Heart left ventricle (tissue), 16 donors: ENCODE measurements at regions not wholly inside any gene's neighbourhood (a gene's known extent, or its start where the extent isn't known, plus 50 kb on each side); places are given as distances from the start of the nearest gene placed in this dataset.

ENCODE experiments used
- ATAC-seq, 4 donors: fragments of 200-7000 bp; cut with Tn5 transposase; one replicate each; pipeline ENCODE4 v1.9.1; 2020 to 2022; ENCODE audit warnings: moderate library complexity in 4 of 4, mild to moderate bottlenecking in 3 of 4, moderate number of reproducible peaks in 1 of 4
- DNase-seq, 5 donors: peaks; one replicate each; pipeline ENCODE4 v3.0.0-alpha.2; 2020
- H3K27ac ChIP-seq, 12 donors: fragments of 200-600 bp; sonication (generic) in 4 of 12; one replicate each; pipeline versions ENCODE4 v1.5.0 to v1.8.0; 2016 to 2022; ENCODE audit warnings: mild to moderate bottlenecking in 2 of 12
- H3K27me3 ChIP-seq, 9 donors: fragments of 200-600 bp; sonication (generic) in 2 of 9; one replicate each; pipeline versions ENCODE4 v1.5.1 to v1.8.0; 2016 to 2022; ENCODE audit warnings: mild to moderate bottlenecking in 3 of 9
- H3K36me3 ChIP-seq, 9 donors: fragments of 200-600 bp; sonication (generic) in 2 of 9; one replicate each; pipeline versions ENCODE4 v1.5.0 to v1.8.0; 2018 to 2022; ENCODE audit warnings: mild to moderate bottlenecking in 2 of 9
- H3K4me1 ChIP-seq, 12 donors: fragments of 200-600 bp; sonication (generic) in 4 of 12; one replicate each; pipeline versions ENCODE4 v1.5.0 to v1.8.0; 2016 to 2022; ENCODE audit warnings: mild to moderate bottlenecking in 3 of 12
- H3K4me3 ChIP-seq, 12 donors: fragments of 200-600 bp; sonication (generic) in 4 of 12; one replicate each; pipeline versions ENCODE4 v1.5.0 to v1.8.0; 2017 to 2022; ENCODE audit warnings: mild to moderate bottlenecking in 9 of 12, moderate library complexity in 4 of 12
- H3K9me3 ChIP-seq, 12 donors: fragments of 200-600 bp; sonication (generic) in 4 of 12; one replicate each; pipeline versions ENCODE4 v1.5.0 to v1.8.0; 2016 to 2022; ENCODE audit warnings: mild to moderate bottlenecking in 1 of 12
- CTCF ChIP-seq, 12 donors: fragments of 200-600 bp; sonication (generic) in 4 of 12; IDR thresholded peaks; one replicate each; pipeline versions ENCODE4 v1.5.0 to v1.8.0; 2018 to 2022; ENCODE audit warnings: antibody characterized with exemption in 12 of 12, mild to moderate bottlenecking in 5 of 12
- POLR2A ChIP-seq, 2 donors: fragments of 450-650 bp; IDR thresholded peaks; one replicate each; pipeline ENCODE4 v1.6.1; 2017; ENCODE audit warnings: antibody characterized with exemption in 2 of 2, mild to moderate bottlenecking in 2 of 2, moderate library complexity in 2 of 2
- WGBS, 4 donors: extraction: QIAGEN DNeasy Blood & Tissue Kit in 2 of 4; methylation state at CpG; one replicate each; pipeline versions ENCODE4 v1.1.5 to v1.1.7; 2013 to 2018; 5-methylcytosine and 5-hydroxymethylcytosine counted together
- intact Hi-C, 10 donors: fragments of 100-400 bp; cut with DNase I; formaldehyde crosslinking; loops; one replicate each; pipeline versions ENCODE4 v1.11.1 to v1.14.2; 2022
- donor health status: ischemic (EF 13 %, LVEDD 7.1; RV severe dilation, severe dysfunction).
- donor health status: healthy with polysubstance abuse.
- donor health status: DM: no; HTN: yes; CAD: no.
- donor health status: DM: no; HTN: no; CAD: no.
- donor health status: ischemic (EF 25% LVEDD 6.9; RV normal size, moderate dysfunction).
- donor health status: ischemic (EF 25% LVEDD 5.7; RV mildly dilated, moderate dysfunction).
- donor health status: healthy.
- donor health status: DM: yes; HTN: yes; CAD: no.
- donor health status: ischemic (EF 35%, LVEDD 5.7; RV mildly dilated, moderate dysfunction).
- donor health status: nonischemic (EF 11% LVEDD 7.7; RV severe dilation, severe dysfunction).
- donor health status: DM: yes; HTN: yes; CAD: no.
- donor health status: PGD.
- donor health status: ischemic (EF 29% LVEDD 5.4; RV normal size, mild dysfunction).
- donor health status: nonischemic (EF 23%, LVEDD 6.1; RV moderate dilation, normal function).

GRCh38 chr3:106365061-106365691, 496.4 kb upstream of the CBLB start:
- peaks cover 0 to 9% (median 0%) of the 10 kb centered on the region in 12 donors for H3K9me3 ChIP-seq
- ATAC-seq, result no peak
- no peak overlapping the region for H3K27ac ChIP-seq
- H3K4me1 ChIP-seq, result no peaks in the 10 kb centered on the region
- no peaks in the 10 kb centered on the region for H3K36me3 ChIP-seq
- intact Hi-C loops, result no loop called here
- no peak for TF ChIP-seq CTCF (IDR thresholded peaks at IDR 0.05)
- no peak for TF ChIP-seq POLR2A (IDR thresholded peaks at IDR 0.05)
- WGBS, 4 donors, result 84 to 94% (median 86%) methylated on average over 1 of the region's 1 CpG
- no peak for DNase-seq
- no peaks in the 10 kb centered on the region for H3K27me3 ChIP-seq
- no peak overlapping the region for H3K4me3 ChIP-seq

GRCh38 chr3:106366352-106366751, 497.5 kb upstream of the CBLB start:
- ATAC-seq (no peak), DNase-seq (no peak)
- Histone ChIP-seq H3K4me3 (no peak overlapping the region), H3K27me3 (no peaks in the 10 kb centered on the region), H3K27ac (no peak overlapping the region), H3K36me3 (no peaks in the 10 kb centered on the region), H3K9me3 (peaks cover 0 to 9% (median 0%) of the 10 kb centered on the region in 12 donors), H3K4me1 (no peaks in the 10 kb centered on the region)
- intact Hi-C loops, result no loop called here
- TF ChIP-seq CTCF (IDR thresholded peaks at IDR 0.05) (no peak), POLR2A (IDR thresholded peaks at IDR 0.05) (no peak)

- H3K27ac ChIP-seq, result no peak overlapping the region
- intact Hi-C loops, result no loop called here
- H3K4me1 ChIP-seq, result no peaks in the 10 kb centered on the region
- ATAC-seq, result no peak
- no peaks in the 10 kb centered on the region for H3K27me3 ChIP-seq
- no peak for DNase-seq
- 71 to 83% (median 78%) methylated on average over 2 of the region's 2 CpGs for WGBS, 4 donors
- H3K36me3 ChIP-seq, result no peaks in the 10 kb centered on the region
- TF ChIP-seq CTCF (IDR thresholded peaks at IDR 0.05) (no peak), POLR2A (IDR thresholded peaks at IDR 0.05) (no peak)
- H3K4me3 ChIP-seq, result no peak overlapping the region
- peaks cover 0 to 9% (median 0%) of the 10 kb centered on the region in 12 donors for H3K9me3 ChIP-seq
These were observed 498.7 kb upstream of the CBLB start for GRCh38 chr3:106367496-106367895.

GRCh38 chr3:106371221-106371970, 502.6 kb upstream of the CBLB start:
- Histone ChIP-seq H3K9me3 (no peaks in the 10 kb centered on the region), H3K4me3 (no peak overlapping the region), H3K27ac (no peak overlapping the region), H3K27me3 (no peaks in the 10 kb centered on the region), H3K4me1 (no peaks in the 10 kb centered on the region), H3K36me3 (no peaks in the 10 kb centered on the region)
- intact Hi-C loops, result no loop called here
- 74 to 83% (median 78%) methylated on average over 10 of the region's 10 CpGs for WGBS, 4 donors
- ATAC-seq (no peak), DNase-seq (no peak)
- TF ChIP-seq POLR2A (IDR thresholded peaks at IDR 0.05) (no peak), CTCF (IDR thresholded peaks at IDR 0.05) (no peak)
